HG02981 (cell line): ENCODE measurements at regions not wholly inside any gene's neighbourhood (a gene's known extent, or its start where the extent isn't known, plus 50 kb on each side); places are given as distances from the start of the nearest gene placed in this dataset.

Source experiments
- ATAC-seq: cut with Tn5 transposase; IDR thresholded peaks from one replicate; pipeline ENCODE4 v1.9.1; 2021; ENCODE audit warnings: mild to moderate bottlenecking, moderate library complexity; ENCODE audit not compliant: unreplicated experiment

GRCh38 chr9:103899866-103900265, 194.2 kb upstream of the SMC2 start:
- no peak for ATAC-seq

- no peak for ATAC-seq
These were observed 193.6 kb upstream of the SMC2 start for GRCh38 chr9:103900466-103900865.

DNA sequence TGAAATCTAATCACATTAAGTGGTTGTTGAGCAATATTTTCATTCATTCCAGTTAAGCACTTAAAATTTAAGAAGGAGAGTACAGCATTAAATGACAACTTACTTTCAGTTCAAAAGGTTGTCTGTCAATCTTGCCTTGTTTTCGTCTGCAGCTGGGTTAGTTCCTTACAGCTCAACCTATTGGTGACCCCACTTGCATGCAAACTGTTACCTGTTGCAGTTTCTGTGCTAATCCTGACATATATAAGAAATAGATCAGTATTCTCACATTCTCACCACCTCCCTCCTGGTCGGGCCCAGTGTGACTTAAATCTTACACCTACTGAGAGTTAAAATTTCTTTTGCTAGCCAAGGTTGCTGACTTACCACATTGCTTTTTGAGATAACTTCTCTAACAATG, 191.8 kb upstream of the SMC2 start:
- ATAC-seq: no peak

- ATAC-seq: no peak
These were observed 189.9 kb upstream of the SMC2 start for GRCh38 chr9:103904242-103904641.

DNA sequence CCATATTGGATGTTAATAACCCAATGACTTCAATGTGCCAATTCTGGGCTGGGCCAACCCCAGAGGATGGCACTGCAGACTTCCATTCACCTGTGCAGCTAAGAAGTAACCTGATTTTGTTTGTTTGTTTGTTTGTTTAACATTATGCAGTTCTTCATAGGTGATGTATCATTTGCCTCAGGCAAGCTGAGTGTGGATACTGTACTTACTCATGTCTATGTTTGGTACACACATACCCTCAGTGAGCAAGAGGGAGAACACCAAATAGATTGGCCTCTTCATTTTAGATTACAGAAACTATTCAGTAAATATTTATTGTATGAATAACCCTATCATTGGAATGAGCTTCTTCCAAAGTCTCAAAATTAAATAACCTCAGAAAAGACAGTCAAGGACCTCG, 180.2 kb upstream of the SMC2 start:
- no peak for ATAC-seq

DNA sequence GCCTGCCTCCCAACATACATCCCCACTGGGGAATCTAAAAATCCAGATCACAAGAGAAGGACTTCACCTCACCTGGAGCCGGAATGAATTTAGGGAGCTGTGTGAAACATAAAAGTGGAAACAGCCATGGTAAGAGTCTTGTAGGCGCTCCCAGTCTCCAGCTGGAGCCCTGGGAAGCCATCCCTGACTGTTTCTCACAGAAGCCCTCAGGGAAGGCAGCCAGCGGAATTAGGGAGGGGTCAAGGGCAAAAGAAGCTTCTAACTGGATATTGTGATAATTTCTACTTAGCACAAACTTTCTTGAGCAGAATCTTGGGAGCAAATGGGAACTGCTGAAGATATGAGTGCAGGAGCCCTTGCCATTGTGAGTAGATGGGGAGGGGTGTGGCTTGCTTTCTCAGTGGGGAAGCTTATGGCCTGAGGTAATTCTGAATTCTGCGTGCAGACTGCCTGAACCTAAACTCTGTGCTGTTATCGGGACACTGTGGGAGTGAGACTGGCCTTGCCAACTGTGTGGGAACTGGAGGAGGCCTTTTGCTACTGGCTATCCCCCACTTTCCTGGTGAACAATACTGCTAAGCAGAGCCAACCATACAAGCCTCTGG, 174.4 kb upstream of the SMC2 start:
- ATAC-seq: no peak

GRCh38 chr9:103928442-103928841, 165.7 kb upstream of the SMC2 start:
- ATAC-seq: no peak

- ATAC-seq: no peak
These were observed 153.0 kb upstream of the SMC2 start for GRCh38 chr9:103941104-103941503.

GRCh38 chr9:103942200-103942599, 151.9 kb upstream of the SMC2 start:
- no peak for ATAC-seq

GRCh38 chr9:103942651-103943050, 151.5 kb upstream of the SMC2 start:
- ATAC-seq: no peak

DNA sequence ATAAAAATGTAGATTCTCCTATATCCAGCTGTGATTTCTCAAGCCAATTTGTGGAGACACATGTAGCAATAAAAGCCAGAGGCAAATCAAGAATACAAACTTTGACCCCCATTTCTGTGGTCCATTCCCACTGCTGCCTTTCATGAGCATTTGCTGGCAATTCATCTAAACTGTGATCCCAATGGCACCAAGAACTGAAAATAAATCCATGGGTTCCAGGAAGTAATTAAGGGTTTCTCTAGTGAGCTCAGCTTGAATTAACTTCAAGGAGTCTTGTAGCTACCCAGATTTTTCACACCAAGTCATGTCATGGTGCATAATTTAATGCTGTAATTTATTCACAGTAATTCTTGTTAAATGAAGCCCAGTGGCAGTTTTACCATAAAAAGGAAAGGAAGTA, 145.0 kb upstream of the SMC2 start:
- no peak for ATAC-seq

GRCh38 chr9:103977163-103977562, 116.9 kb upstream of the SMC2 start:
- ATAC-seq: no peak

DNA sequence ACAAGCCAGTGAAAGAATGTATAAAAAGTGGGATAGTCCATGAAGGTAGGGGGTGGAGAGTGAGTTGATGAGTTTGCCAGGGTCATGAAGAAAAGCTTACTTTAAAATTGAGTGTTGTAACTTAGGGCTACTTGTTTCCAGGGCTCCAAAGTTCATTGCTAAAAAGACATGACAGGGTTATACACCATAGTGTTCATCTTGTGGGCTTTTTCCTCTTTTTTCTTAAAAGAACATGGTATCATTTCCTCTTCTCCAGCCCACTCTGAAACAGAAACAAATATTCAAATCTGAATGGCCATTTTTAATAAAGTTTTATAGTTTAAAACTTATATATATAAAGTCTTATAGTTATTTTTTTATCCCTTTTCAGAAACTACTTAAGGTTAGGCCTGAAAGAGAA, 115.7 kb upstream of the SMC2 start:
- ATAC-seq: no peak

- no peak for ATAC-seq
These were observed 112.2 kb upstream of the SMC2 start for GRCh38 chr9:103981912-103982311.

DNA sequence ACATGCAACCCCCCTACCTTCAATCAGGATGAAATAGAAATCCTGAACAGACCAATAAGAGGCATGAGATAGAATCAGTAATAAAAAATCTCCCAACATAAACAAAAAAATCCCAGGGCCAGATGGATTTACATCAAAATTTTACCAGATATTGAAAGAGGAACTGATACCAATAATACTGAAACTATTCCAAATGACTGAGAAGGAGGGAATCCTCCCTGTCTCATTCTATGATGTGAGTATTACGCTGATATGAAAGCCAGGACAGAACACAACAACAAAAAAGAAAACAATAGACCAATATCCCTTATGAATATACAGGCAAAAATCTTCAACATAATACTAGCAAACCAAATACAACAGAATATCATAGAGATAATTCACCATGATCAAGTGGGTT, 109.0 kb upstream of the SMC2 start:
- ATAC-seq: no peak

- no peak for ATAC-seq
These were observed 105.3 kb upstream of the SMC2 start for GRCh38 chr9:103988821-103989220.

DNA sequence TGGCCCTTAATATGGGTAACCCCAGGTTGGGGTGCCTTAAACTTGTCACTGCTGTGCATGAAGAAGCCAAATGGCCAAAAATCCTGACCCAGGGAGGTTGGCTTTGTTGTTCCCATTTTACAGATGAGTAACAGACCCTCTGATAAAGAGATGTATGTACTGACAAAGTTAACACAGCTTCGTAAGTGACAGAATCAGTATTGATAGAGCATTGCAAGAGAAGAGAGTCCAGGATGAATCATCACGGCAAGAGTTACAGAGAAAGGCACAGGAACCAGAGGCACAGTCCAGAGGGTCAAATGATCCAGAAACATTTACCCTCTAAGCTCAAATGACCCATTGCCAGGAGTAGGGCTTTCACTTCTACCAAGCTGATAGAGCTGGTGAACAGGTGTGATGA, 103.8 kb upstream of the SMC2 start:
- no peak for ATAC-seq

GRCh38 chr9:103991001-103991400, 103.1 kb upstream of the SMC2 start:
- no peak for ATAC-seq

GRCh38 chr9:103991698-103992097, 102.4 kb upstream of the SMC2 start:
- peak; percentile 60 for ATAC-seq

DNA sequence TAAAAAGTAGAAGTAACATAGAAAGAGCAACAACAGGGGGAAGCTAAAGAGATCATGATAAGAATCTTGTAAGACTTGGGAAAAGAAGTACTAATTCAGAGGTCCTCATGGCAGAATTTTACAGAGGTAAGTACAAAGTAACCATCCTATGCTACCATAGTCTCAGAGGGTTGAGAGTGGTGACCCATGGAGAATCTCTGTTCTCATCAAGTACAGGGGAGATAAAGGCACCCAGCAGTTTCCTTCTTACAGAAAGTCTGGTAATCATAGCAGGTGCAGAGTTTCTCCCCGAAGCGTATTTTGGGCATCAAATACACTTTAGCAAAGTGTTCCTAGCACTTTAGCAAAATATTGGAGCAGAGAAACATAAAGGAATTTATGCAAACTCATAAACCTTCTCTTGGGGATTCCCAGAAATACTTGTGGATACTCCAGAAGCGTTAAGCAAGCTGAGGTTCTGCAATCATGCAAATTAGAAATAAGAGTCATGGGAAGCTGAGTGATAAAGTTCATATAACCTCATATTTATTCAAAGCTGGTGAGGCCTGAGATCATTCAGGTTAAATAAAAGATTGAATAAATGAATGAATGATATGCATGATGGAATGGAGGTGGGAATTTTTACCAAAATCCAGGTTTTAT, 101.0 kb upstream of the SMC2 start:
- no peak for ATAC-seq

DNA sequence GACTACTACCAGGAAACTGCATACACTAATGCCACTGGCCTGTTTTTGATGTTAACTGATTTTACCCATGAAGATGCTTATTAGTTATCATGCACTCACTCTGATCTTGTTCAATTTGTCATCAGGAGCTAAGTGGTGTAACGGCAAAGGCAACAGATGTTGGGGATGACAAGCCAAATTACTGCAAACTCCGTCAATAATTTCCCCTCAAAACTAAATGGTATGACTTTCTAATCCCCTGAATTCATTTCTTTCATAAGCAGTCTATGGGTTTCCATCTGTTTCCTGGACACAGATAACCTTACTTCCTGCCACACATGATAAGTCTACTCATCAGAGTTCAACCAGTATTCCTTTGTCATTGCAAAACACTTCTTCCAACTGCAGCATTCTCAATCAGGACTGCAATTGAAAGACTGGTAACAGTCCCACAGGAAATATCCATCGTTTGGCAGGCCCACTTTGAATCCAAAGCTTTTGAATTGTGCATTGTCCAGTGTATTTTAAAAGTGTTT, 96.2 kb upstream of the SMC2 start:
- ATAC-seq: no peak

DNA sequence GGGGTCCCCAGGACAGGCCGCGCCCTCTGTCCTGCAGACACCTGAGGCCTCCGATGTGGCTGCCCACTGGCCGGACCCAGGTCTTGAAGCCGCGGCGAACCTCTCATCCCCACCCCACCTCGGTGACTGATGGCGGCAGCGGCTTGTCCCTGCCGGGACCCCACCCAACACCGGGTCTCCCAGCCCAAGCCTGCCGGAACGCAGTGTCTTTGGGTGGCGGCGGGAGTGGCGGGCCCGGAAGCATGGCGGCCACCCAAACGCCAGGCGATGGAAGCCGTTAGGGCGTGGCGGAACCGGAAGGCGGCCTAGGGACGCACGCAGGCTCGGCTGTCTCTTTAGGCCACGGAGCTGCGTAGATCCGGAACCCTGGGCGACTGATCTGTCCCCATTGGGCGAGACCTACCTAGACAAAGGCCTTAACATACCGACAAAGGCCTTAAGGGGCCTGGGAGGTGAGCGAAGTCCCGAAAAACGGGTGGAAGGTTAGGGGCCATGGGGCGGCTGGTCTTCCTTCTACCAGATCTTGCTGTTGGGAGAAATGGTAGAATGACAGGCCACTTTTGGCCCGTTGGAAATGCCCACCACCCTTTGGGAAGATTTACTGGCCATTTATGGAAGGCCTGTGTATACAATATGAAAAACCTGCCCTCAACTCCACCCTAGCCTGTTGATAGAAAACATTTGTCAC, 94.6 kb upstream of the SMC2 start:
- ATAC-seq: no peak
